ENCODE measurements at regions not wholly inside any gene's neighbourhood (a gene's known extent, or its start where the extent isn't known, plus 50 kb on each side); places are given as distances from the start of the nearest gene placed in this dataset.

- DNase-seq: no peak
Observed at GRCh38 chr4:36737691-36738090, 456.3 kb downstream of the DTHD1 start.

GRCh38 chr4:36740796-36741310, 459.4 kb downstream of the DTHD1 start:
- DNase-seq: no peak

- DNase-seq: no peak
Observed at GRCh38 chr4:36747277-36748129, 466.1 kb downstream of the DTHD1 start.

- no peak for DNase-seq
Observed at GRCh38 chr4:36753048-36753447, 471.6 kb downstream of the DTHD1 start.

DNA sequence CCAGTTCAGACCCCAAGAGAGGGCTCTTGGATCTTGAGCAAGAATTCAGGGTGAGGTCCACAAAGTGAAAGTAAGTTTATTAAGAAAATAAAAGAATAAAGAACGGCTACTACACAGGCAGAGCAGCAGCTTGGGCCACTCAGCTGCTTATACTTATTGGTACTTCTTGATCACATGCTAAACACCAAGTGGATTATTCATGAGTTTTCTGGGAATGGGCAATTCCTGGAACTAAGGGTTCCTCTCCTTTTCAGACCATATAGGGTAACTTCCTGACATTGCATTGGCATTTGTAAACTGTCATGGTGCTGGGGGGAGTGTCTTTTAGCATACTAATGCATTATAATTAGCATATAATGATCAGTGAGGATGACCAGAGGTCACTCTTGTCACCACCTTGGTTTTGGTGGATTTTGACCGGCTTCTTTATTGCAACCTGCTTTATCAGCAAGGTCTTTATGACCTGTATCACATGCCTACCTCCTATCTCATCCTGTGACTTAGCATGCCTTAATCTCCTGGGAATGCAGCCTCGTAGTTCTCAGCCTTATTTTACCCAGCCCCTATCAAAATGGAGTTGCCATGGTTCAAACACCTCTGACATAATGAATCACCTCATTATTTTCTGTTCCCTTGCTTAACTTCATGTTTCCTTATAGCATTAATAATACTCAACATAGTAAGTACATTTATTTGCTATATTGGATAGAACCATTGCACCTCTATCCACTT, 476.3 kb downstream of the DTHD1 start:
- DNase-seq: no peak

DNA sequence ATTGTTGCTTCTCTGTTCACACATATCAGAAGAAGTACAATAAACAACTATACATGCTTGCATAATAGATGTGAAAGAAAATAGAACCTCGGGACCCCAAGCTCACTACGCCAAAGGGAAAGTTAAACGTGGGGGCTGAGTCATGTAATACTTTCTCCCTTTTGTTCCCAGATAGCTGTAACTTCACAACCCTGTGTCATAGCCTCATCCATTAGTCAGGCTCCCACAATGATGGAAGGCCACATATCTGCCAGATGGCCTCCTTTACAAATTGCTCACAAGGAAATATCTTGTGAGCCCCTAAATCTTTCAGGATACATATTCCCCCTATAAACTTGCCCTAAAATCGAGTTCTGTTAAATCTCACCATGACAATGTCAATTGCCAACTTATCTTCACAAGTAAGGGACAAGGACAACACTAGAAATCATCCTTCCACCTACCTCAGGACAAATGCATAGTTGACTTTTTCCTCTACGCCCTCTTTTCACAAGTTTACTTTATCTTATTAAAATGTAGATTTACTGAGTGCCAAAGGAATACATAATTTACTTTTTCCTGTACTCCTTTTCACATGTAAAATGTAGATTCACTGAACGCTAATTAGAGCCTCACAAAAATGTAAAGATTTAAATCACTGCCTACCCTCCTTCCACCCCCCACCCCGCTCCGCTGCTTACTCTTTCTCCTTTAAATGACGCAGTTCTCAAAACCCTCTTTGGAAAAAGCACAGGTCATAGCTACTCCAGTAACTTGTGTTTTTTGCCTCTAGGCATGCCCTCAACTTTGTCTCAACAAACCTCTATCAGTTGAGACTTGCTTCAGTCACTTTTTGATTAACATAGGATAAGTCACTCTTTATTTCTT, 477.1 kb downstream of the DTHD1 start:
- no peak for DNase-seq

DNA sequence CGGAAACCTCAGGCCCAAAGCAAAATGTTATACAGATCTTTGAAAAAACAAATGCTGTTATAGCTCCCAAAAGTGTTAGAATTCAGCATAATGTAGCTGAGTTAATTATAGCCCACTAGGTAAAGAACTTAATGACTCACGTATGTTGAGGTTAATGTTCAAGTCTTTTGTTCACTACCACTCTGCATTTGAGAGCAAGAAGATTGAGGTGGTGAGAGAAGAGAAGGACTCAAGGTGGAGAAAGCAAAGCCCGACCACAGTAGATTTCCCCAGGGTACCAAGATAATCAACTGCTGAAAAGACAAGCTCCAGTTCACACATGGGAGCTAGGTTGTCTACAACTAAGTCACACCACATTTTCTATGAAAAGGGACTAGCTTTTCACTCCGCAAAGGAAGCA, 480.2 kb downstream of the DTHD1 start:
- no peak for DNase-seq

DNA sequence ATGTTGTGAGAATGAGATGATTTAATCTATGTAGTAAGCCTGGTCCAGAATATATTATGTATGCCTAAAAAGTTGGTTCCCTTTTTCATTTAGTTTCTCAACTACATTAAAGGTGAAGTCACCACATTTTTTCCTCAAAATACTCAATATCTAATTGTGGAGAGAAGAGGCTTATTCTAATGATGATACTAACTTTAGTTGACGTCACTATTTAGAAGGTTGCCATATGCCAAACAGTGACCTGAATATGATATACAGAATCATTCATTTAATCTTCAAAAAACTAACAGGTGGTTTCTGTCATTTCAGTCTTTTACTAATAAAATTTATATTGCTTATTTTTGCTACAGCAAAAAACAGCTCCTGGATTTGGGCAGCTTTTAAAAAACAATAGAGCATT, 480.7 kb upstream of the NWD2 start:
- DNase-seq: no peak

DNA sequence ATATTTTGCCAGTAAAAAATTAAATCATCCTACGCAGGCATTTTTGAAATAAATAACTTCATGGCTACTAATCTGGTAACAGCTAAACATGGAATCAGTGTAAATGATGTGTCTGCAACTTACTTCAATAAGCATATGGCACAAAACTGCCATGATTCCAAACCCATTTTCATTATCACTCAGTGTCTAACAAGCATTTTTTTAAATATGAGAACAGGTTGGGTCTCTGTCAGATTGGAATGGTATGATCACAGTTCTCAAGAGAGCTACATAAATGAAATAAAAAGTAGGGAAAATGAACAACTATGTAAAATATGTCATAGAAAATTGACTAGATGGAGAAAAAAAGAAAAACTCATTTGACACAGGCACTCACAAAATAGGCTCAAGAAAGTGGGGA, 476.9 kb upstream of the NWD2 start:
- DNase-seq: no peak

- DNase-seq: no peak
Observed at GRCh38 chr4:36771411-36772153, 473.0 kb upstream of the NWD2 start.

GRCh38 chr4:36772154-36772516, 472.4 kb upstream of the NWD2 start:
- DNase-seq: no peak

DNA sequence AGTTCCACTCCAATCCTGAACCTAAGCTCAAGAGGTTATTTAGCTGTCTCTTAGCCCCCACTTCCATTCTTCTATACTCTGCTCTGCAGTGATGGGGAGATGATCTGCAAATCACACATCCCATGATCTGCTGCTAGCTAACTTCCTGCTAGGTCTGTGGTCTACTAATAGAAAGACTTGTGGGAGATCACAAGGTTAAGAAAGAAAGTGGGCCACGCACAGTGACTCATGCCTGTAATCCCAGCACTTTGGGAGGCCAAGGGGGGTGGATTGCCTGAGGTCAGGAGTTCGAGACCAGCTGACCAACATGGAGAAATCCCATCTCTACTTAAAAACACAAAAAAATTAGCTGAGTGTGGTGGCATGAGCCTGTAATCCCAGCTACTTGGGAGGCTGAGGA, 471.1 kb upstream of the NWD2 start:
- no peak for DNase-seq

GRCh38 chr4:36775544-36775943, 469.0 kb upstream of the NWD2 start:
- no peak for DNase-seq

- no peak for DNase-seq
Observed at GRCh38 chr4:36779601-36780000, 464.9 kb upstream of the NWD2 start.

DNA sequence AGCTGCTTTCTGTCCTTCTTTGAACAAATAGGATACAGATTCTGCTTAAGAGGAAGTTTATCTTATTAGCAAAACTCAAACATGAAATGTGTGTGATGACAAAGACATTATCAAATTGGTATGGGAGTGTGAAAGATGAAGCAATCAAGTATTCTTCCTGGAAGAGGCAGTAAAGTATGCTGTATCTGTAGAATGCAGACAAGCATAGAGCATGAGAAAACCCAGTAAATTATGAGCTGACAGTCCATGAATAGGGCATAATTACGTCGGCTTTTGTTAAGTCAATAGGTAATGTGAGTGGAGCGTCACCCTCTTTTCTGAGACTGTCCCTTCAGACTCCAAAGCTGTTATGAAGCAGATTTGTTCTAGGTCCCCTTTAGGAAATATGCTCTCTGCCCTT, 458.6 kb upstream of the NWD2 start:
- no peak for DNase-seq

DNA sequence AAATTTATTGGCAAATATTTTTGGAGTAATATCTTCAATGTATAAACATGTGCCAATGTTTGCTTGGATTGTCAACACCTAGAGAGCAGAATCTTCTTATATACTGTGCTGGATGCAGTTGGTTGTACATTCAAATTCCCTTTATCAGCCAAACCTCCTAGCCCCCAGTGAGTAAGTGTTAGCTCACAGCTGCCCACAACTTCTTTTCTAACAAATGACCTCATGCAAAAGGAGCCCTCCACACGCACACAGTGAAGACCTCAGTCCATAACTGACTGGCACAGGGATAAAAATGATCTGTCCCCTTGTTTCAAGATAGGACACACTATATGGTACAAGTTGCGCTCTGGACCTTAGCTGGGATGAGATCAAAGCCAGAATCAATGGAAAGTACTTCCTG, 458.0 kb upstream of the NWD2 start:
- no peak for DNase-seq

GRCh38 chr4:36794716-36795115, 449.8 kb upstream of the NWD2 start:
- DNase-seq: no peak

DNA sequence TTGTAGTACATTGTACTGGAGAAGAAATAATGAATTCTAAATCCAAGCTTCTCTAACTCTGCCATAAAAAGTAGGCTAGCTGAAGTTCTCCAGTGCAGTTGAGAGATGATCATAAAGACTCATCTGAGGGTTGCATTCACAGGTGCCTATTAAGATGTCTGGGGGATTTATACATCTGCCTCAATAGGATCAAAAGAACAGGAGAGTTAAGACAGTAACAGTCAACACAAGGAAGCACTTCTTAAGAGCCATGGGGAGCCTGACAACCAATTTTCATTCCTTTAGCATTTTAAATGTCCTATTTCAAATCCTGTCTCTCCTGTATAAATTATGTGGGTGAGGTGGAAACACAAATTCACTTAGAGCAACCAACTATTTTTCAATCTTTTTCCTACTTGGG, 432.4 kb upstream of the NWD2 start:
- no peak for DNase-seq

- DNase-seq: no peak
Observed at GRCh38 chr4:36815536-36815935, 429.0 kb upstream of the NWD2 start.

GRCh38 chr4:36823199-36823967, 421.2 kb upstream of the NWD2 start:
- DNase-seq: no peak

- no peak for DNase-seq
Observed at GRCh38 chr4:36824682-36825081, 419.9 kb upstream of the NWD2 start.

DNA sequence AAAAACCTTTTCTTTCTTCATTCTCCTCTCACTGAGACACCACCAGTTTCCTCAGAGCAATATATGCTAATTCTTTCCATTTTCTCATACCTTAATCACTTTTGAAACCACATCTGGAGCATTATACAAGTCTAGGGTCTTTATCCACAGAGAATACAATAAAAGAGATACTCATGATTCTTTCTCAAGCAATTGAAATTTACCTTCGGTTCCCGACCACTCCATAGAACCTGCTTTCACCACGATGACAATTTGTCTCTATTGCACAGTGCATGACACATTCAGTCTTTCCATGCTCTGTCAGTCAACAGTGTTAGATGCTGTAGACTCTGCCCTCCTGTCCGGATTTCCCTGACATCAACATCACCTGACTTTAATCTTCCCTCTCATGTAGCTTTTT, 409.3 kb upstream of the NWD2 start:
- no peak for DNase-seq

All from CD4-positive, alpha-beta T cell treated with Interleukin-17A for 4 hours (primary cell).